ENCODE measurements at regions not wholly inside any gene's neighbourhood (a gene's known extent, or its start where the extent isn't known, plus 50 kb on each side); places are given as distances from the start of the nearest gene placed in this dataset.

DNA sequence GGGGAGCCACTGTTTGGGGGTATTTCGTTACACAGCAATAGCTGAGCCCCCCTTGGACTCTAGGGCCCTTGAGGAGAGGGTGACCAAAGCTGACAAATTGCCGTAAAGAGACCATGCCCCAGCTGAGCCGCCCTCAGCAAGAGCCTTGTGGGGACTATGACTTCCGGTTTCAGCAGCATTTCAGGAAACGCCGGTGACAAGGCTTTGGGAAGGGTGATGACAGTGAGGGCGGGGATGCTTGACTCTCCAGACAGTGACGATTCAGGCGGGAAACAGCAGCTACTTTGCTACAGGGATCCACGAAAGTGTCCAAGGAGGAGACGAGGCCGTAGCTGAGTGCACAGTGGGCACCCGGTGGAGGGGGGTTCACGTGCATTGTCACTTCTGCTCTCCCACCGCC is 360.8 kb downstream of the C16orf95 start:
- TF ChIP-seq, protein P1, sequence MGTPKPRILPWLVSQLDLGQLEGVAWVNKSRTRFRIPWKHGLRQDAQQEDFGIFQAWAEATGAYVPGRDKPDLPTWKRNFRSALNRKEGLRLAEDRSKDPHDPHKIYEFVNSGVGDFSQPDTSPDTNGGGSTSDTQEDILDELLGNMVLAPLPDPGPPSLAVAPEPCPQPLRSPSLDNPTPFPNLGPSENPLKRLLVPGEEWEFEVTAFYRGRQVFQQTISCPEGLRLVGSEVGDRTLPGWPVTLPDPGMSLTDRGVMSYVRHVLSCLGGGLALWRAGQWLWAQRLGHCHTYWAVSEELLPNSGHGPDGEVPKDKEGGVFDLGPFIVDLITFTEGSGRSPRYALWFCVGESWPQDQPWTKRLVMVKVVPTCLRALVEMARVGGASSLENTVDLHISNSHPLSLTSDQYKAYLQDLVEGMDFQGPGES (IDR thresholded peaks at IDR 0.05), result no peak
- TF ChIP-seq, protein P2, sequence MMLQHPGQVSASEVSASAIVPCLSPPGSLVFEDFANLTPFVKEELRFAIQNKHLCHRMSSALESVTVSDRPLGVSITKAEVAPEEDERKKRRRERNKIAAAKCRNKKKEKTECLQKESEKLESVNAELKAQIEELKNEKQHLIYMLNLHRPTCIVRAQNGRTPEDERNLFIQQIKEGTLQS (IDR thresholded peaks at IDR 0.05; ENCODE audit: borderline replicate concordance, extremely low read depth, low read depth, low read length), result no peak
- TF ChIP-seq SMARCA5 (IDR thresholded peaks at IDR 0.05) (no peak), POLR2A (IDR thresholded peaks at IDR 0.05; ENCODE audit: low read depth, low read length) (no peak), SIN3A (IDR thresholded peaks at IDR 0.05; ENCODE audit: low read depth, low read length) (no peak), RAD51 (IDR thresholded peaks at IDR 0.05) (no peak), DPF2 (IDR thresholded peaks at IDR 0.05) (no peak), CEBPB (IDR thresholded peaks at IDR 0.05; ENCODE audit: borderline replicate concordance in 1 of 2, low read depth in 2 of 2, low read length in 2 of 2) (no peak), TAF1 (IDR thresholded peaks at IDR 0.05; ENCODE audit: borderline replicate concordance, low read depth, low read length) (no peak), NFXL1 (IDR thresholded peaks at IDR 0.05; ENCODE audit: borderline replicate concordance) (no peak), ZNF274 (IDR thresholded peaks at IDR 0.05; ENCODE audit: insufficient read depth, insufficient read length) (no peak)
- TF ChIP-seq, protein P3, sequence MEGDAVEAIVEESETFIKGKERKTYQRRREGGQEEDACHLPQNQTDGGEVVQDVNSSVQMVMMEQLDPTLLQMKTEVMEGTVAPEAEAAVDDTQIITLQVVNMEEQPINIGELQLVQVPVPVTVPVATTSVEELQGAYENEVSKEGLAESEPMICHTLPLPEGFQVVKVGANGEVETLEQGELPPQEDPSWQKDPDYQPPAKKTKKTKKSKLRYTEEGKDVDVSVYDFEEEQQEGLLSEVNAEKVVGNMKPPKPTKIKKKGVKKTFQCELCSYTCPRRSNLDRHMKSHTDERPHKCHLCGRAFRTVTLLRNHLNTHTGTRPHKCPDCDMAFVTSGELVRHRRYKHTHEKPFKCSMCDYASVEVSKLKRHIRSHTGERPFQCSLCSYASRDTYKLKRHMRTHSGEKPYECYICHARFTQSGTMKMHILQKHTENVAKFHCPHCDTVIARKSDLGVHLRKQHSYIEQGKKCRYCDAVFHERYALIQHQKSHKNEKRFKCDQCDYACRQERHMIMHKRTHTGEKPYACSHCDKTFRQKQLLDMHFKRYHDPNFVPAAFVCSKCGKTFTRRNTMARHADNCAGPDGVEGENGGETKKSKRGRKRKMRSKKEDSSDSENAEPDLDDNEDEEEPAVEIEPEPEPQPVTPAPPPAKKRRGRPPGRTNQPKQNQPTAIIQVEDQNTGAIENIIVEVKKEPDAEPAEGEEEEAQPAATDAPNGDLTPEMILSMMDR (IDR thresholded peaks at IDR 0.05 in 2 of 3, conservative IDR thresholded peaks at IDR 0.05 in 1 of 3; ENCODE audit: control insufficient read depth in 2 of 3, extremely low read depth in 1 of 3, insufficient read depth in 1 of 3, low read depth in 3 of 3, low read length in 3 of 3), result no peak
- TF ChIP-seq, protein P4, sequence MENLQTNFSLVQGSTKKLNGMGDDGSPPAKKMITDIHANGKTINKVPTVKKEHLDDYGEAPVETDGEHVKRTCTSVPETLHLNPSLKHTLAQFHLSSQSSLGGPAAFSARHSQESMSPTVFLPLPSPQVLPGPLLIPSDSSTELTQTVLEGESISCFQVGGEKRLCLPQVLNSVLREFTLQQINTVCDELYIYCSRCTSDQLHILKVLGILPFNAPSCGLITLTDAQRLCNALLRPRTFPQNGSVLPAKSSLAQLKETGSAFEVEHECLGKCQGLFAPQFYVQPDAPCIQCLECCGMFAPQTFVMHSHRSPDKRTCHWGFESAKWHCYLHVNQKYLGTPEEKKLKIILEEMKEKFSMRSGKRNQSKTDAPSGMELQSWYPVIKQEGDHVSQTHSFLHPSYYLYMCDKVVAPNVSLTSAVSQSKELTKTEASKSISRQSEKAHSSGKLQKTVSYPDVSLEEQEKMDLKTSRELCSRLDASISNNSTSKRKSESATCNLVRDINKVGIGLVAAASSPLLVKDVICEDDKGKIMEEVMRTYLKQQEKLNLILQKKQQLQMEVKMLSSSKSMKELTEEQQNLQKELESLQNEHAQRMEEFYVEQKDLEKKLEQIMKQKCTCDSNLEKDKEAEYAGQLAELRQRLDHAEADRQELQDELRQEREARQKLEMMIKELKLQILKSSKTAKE (IDR thresholded peaks at IDR 0.05; ENCODE audit: low read depth, poor library complexity, severe bottlenecking), result no peak
